CD14-positive monocyte (primary cell): ENCODE measurements at regions not wholly inside any gene's neighbourhood (a gene's known extent, or its start where the extent isn't known, plus 50 kb on each side); places are given as distances from the start of the nearest gene placed in this dataset.
"Not testable (repeated sequence)": the region's sequence is repeated elsewhere in the genome, so short reads cannot be mapped to it uniquely, and the experiment has no call there.

Source experiments
- DNase-seq, 3 donors: peaks; one replicate each; pipeline ENCODE4 v3.0.0-alpha.2; 2011 to 2022
- H2AFZ ChIP-seq: 2 replicates; pipeline ENCODE4 v1.6.0; 2012; ENCODE audit warnings: mild to moderate bottlenecking, low read depth, low read length, inconsistent platforms; ENCODE audit not compliant: insufficient read depth, poor library complexity, severe bottlenecking
- H3K27ac ChIP-seq, 2 donors: 1 replicate in 1 of 2; 2 replicates in 1 of 2; pipeline ENCODE4 v1.5.1; 2012 to 2013; ENCODE audit warnings: low read length in 2 of 2, control low read depth in 1 of 2, inconsistent platforms in 1 of 2, low read depth in 1 of 2, mild to moderate bottlenecking in 1 of 2
- H3K27me3 ChIP-seq, 2 donors: one replicate each; pipeline versions ENCODE4 v1.6.0 to v1.6.1; 2011 to 2013; ENCODE audit warnings: low read length in 2 of 2; ENCODE audit not compliant: control insufficient read depth in 2 of 2, insufficient read depth in 2 of 2
- H3K36me3 ChIP-seq, 2 donors: replicated peaks in 1 of 2; 1 replicate in 1 of 2; 2 replicates in 1 of 2; pipeline versions ENCODE4 v1.5.1 to v1.6.1; 2012 to 2013; ENCODE audit warnings: low read length in 2 of 2, control low read depth in 1 of 2, inconsistent platforms in 1 of 2, mild to moderate bottlenecking in 1 of 2; ENCODE audit not compliant: insufficient read depth in 2 of 2, control insufficient read depth in 1 of 2
- H3K4me1 ChIP-seq, 2 donors: 1 replicate in 1 of 2; 2 replicates in 1 of 2; pipeline versions ENCODE4 v1.5.1 to v1.6.1; 2012 to 2013; ENCODE audit warnings: low read length in 2 of 2, control low read depth in 1 of 2, inconsistent platforms in 1 of 2, mild to moderate bottlenecking in 1 of 2, moderate library complexity in 1 of 2; ENCODE audit not compliant: insufficient read depth in 2 of 2, control insufficient read depth in 1 of 2
- H3K4me2 ChIP-seq: replicated peaks from 2 replicates; pipeline ENCODE3; 2012; ENCODE audit warnings: low read length, moderate library complexity, mild to moderate bottlenecking; ENCODE audit not compliant: poor library complexity, severe bottlenecking; ENCODE audit errors: extremely low read depth
- H3K4me3 ChIP-seq, 3 experiments: fragments of 200-600 bp in 1 of 3; sonication (generic) in 1 of 3; replicated peaks in 1 of 3; 1 replicate in 2 of 3; 2 replicates in 1 of 3; pipeline ENCODE4 v1.5.1; 2011 to 2013; ENCODE audit warnings: low read length in 3 of 3, mild to moderate bottlenecking in 3 of 3, control low read depth in 2 of 3, low read depth in 2 of 3, inconsistent platforms in 1 of 3, moderate library complexity in 1 of 3
- H3K79me2 ChIP-seq: 2 replicates; pipeline ENCODE4 v1.6.0; 2012; ENCODE audit warnings: mild to moderate bottlenecking, control low read depth, inconsistent platforms, low read length, moderate library complexity; ENCODE audit not compliant: insufficient read depth
- H3K9ac ChIP-seq: 2 replicates; pipeline ENCODE4 v1.6.0; 2017; ENCODE audit warnings: low read length, mild to moderate bottlenecking; ENCODE audit not compliant: insufficient read depth, poor library complexity, severe bottlenecking
- H3K9me3 ChIP-seq, 2 donors: replicated peaks in 1 of 2; 1 replicate in 1 of 2; 2 replicates in 1 of 2; pipeline versions ENCODE4 v1.5.1 to v1.6.1; 2012 to 2013; ENCODE audit warnings: low read length in 2 of 2, control low read depth in 1 of 2; ENCODE audit not compliant: control insufficient read depth in 1 of 2, insufficient read depth in 1 of 2
- H4K20me1 ChIP-seq: 2 replicates; pipeline ENCODE4 v1.6.0; 2012; ENCODE audit warnings: mild to moderate bottlenecking, low read length, control low read depth, moderate library complexity; ENCODE audit not compliant: insufficient read depth
- H3K27ac Mint-ChIP-seq, 7 donors: one replicate each; pipeline ENCODE4 v1.8.0; 2020; ENCODE audit warnings: mild to moderate bottlenecking in 7 of 7, mixed read lengths in 7 of 7, moderate library complexity in 6 of 7, inconsistent platforms in 2 of 7
- H3K27me3 Mint-ChIP-seq, 3 donors: one replicate each; pipeline ENCODE4 v1.8.0; 2021 to 2022; ENCODE audit warnings: low read depth in 3 of 3, mild to moderate bottlenecking in 3 of 3, mixed read lengths in 3 of 3, moderate library complexity in 3 of 3, inconsistent platforms in 1 of 3
- H3K36me3 Mint-ChIP-seq, 2 donors: one replicate each; pipeline ENCODE4 v1.8.0; 2020; ENCODE audit warnings: mixed read lengths in 2 of 2, inconsistent platforms in 1 of 2, mild to moderate bottlenecking in 1 of 2
- H3K4me1 Mint-ChIP-seq: one replicate; pipeline ENCODE4 v1.8.0; 2020; ENCODE audit warnings: mild to moderate bottlenecking, mixed read lengths
- H3K4me3 Mint-ChIP-seq, 2 donors: one replicate each; pipeline ENCODE4 v1.8.0; 2020; ENCODE audit warnings: mild to moderate bottlenecking in 2 of 2, mixed read lengths in 2 of 2, moderate library complexity in 1 of 2
- H3K9me3 Mint-ChIP-seq, 7 donors: one replicate each; pipeline ENCODE4 v1.8.0; 2020 to 2022; ENCODE audit warnings: mixed read lengths in 7 of 7, mild to moderate bottlenecking in 6 of 7, moderate library complexity in 6 of 7, inconsistent platforms in 2 of 7
- CTCF ChIP-seq: fragments of 200-600 bp; IDR thresholded peaks from one replicate; pipeline ENCODE4 v1.8.0; 2022; ENCODE audit warnings: antibody characterized with exemption, mild to moderate bottlenecking
- WGBS: methylation state at CpG from one replicate; pipeline ENCODE4 v1.1.5; 2013; ENCODE audit warnings: missing lambda C conversion rate; ENCODE audit not compliant: insufficient coverage; 5-methylcytosine and 5-hydroxymethylcytosine counted together
- intact Hi-C, 2 donors: fragments of 100-400 bp; cut with micrococcal nuclease; formaldehyde crosslinking; loops; one replicate each; pipeline versions ENCODE4 v1.15.0 to v1.15.1; 2023

GRCh38 chr9:129547869-129548570 is 72.9 kb downstream of the C9orf50 start:
- Histone ChIP-seq H3K27ac (no peak overlapping the region), H2AFZ (no peak overlapping the region), H3K4me3 (no peak overlapping the region), H3K4me2 (no peak overlapping the region), H3K9ac (no peak overlapping the region), H3K27me3 (peaks cover 5 to 26% of the 10 kb centered on the region in 2 donors), H3K4me1 (peaks cover 10 to 44% of the 10 kb centered on the region in 2 donors), H4K20me1 (no peaks in the 10 kb centered on the region), H3K79me2 (no peaks in the 10 kb centered on the region), H3K36me3 (no peaks in the 10 kb centered on the region), H3K9me3 (no peaks in the 10 kb centered on the region)
- Mint-ChIP-seq H3K27ac (no peak overlapping the region), H3K27me3 (peaks cover 26 to 37% (median 31%) of the 10 kb centered on the region in 3 donors), H3K4me3 (no peak overlapping the region), H3K4me1 (peaks cover 26% of the 10 kb centered on the region), H3K36me3 (peaks cover 2 to 4% of the 10 kb centered on the region in 2 donors), H3K9me3 (peaks cover 0 to 3% (median 0%) of the 10 kb centered on the region in 7 donors)
- no peak for DNase-seq
- TF ChIP-seq CTCF, result no peak
- intact Hi-C loops, result no loop called here
- 95% methylated on average over 7 of the region's 9 CpGs for WGBS

GRCh38 chr9:129547063-129547462 is 73.8 kb downstream of the C9orf50 start:
- H3K4me3 ChIP-seq, result no peak overlapping the region
- no peak overlapping the region for H2AFZ ChIP-seq
- intact Hi-C loops, result no loop called here
- no peaks in the 10 kb centered on the region for H3K79me2 ChIP-seq
- H3K9ac ChIP-seq, result no peak overlapping the region
- H3K4me2 ChIP-seq, result no peak overlapping the region
- no peak overlapping the region for H3K27ac ChIP-seq
- Mint-ChIP-seq H3K4me1 (peaks cover 35% of the 10 kb centered on the region), H3K9me3 (peaks cover 0 to 3% (median 0%) of the 10 kb centered on the region in 7 donors), H3K27me3 (peaks cover 25 to 35% (median 31%) of the 10 kb centered on the region in 3 donors), H3K27ac (no peak overlapping the region), H3K36me3 (peaks cover 2 to 4% of the 10 kb centered on the region in 2 donors), H3K4me3 (no peak overlapping the region)
- no CpG with 5 or more reads among the region's 4 CpGs for WGBS
- no peaks in the 10 kb centered on the region for H3K9me3 ChIP-seq
- H3K4me1 ChIP-seq, result peaks cover 19 to 54% of the 10 kb centered on the region in 2 donors
- H4K20me1 ChIP-seq, result no peaks in the 10 kb centered on the region
- H3K36me3 ChIP-seq, result no peaks in the 10 kb centered on the region
- TF ChIP-seq CTCF, result no peak
- peaks cover 5 to 26% of the 10 kb centered on the region in 2 donors for H3K27me3 ChIP-seq
- DNase-seq, result no peak

DNA sequence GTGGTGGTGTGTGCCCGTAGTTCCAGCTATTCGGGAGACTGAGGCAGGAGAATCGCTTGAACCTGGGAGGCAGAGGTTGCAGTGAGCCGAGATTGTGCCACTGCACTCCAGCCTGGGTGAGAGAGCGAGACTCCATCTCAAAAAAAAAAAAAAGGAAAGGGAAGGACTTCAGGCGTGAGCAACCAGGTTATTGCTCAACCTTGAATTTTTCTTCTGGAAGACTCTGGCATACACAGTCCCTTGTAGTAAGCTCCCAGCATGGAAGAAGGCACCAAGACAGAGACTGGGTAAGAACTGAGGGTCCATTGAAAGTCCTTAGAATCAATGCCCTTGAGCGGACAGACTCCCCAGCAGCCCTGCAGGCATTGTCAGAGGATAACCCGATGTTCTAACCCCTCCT is 75.0 kb downstream of the C9orf50 start:
- WGBS, result 93% methylated on average over 3 of the region's 8 CpGs

More for the DNA sequence above, 75.0 kb downstream of the C9orf50 start:
- H3K9me3 Mint-ChIP-seq, H3K79me2 ChIP-seq, intact Hi-C loops, H3K9ac ChIP-seq, H4K20me1 ChIP-seq, H3K4me3 ChIP-seq, H3K36me3 ChIP-seq, H3K36me3 Mint-ChIP-seq, H3K4me2 ChIP-seq, H3K27ac ChIP-seq, H2AFZ ChIP-seq, H3K4me3 Mint-ChIP-seq, H3K9me3 ChIP-seq: not testable (repeated sequence)
- DNase-seq, result peak in 1 of 3 donors; percentile 54
- Mint-ChIP-seq H3K27ac (peak overlapping the region in 2 of 7 donors; percentile 52 to 56), H3K4me1 (peaks cover 41% of the 10 kb centered on the region), H3K27me3 (peaks cover 18 to 28% (median 25%) of the 10 kb centered on the region in 3 donors)
- peaks cover 19 to 58% of the 10 kb centered on the region in 2 donors for H3K4me1 ChIP-seq
- H3K27me3 ChIP-seq, result peaks cover 5 to 18% of the 10 kb centered on the region in 2 donors
